Gastroesophageal sphincter (tissue), 2 donors: ENCODE measurements at regions not wholly inside any gene's neighbourhood (a gene's known extent, or its start where the extent isn't known, plus 50 kb on each side); places are given as distances from the start of the nearest gene placed in this dataset.

Experiments
- POLR2A ChIP-seq, 2 donors: fragments of 450-650 bp; IDR thresholded peaks; one replicate each; pipeline ENCODE4 v1.6.1; 2017; ENCODE audit warnings: antibody characterized with exemption in 2 of 2, mild to moderate bottlenecking in 2 of 2, moderate library complexity in 1 of 2
- POLR2AphosphoS5 ChIP-seq: sonication (generic); formaldehyde crosslinking; IDR thresholded peaks from one replicate; pipeline ENCODE4 v1.6.1; 2017; ENCODE audit warnings: antibody characterized with exemption

DNA sequence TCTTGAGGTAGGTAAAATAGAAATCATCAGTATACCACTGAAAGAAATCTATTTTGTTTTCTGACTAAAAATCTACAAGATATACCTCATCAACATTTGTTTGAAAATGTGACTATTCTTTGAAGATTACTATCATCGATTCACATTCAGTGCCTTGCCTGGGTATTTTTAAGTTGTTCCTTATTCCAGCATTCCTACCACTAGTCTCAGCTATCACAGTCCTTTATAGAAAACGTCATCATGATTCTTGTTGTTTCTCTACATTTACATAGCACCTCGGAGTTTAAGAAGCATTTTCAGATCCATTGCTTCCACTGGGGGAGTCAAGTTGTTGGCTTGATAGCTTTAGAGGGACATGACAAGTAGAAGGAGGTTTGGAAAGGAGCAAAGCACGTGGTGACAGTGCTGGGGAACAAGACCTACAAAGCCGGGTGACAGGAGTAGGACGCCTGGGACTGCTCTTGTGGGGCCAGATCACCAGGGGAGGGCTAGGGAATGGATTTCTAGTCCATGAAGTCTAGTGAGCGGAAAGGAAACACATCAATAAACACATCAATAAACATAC lies 61.5 kb downstream of the HES1 start:
- TF ChIP-seq POLR2AphosphoS5 (no peak), POLR2A (IDR thresholded peaks at IDR 0.05) (no peak)
